HG03469 (cell line): ENCODE measurements at regions not wholly inside any gene's neighbourhood (a gene's known extent, or its start where the extent isn't known, plus 50 kb on each side); places are given as distances from the start of the nearest gene placed in this dataset.

Source experiments
- ATAC-seq: cut with Tn5 transposase; IDR thresholded peaks from one replicate; pipeline ENCODE4 v1.9.1; 2021; ENCODE audit warnings: mild to moderate bottlenecking, moderate library complexity, moderate number of reproducible peaks; ENCODE audit not compliant: unreplicated experiment

DNA sequence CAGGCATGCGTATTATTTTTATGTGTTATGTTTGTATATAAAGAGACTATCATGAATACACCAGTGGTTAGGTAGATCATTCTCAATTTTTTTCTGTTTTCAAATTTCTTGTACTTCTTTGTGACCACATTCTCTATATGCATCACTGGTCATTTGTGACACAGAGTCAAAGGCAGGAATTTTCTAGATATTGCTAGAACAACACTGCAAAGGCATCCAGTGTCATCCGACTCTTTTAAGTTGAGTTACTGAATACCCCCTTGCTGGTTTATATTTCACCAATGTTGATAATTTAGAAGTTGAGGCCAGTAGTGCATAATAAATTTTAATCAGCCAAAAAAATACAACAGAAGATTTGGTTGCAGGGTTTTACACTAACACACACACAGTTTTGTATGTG, 351.8 kb downstream of the CASP12 start:
- no peak for ATAC-seq

DNA sequence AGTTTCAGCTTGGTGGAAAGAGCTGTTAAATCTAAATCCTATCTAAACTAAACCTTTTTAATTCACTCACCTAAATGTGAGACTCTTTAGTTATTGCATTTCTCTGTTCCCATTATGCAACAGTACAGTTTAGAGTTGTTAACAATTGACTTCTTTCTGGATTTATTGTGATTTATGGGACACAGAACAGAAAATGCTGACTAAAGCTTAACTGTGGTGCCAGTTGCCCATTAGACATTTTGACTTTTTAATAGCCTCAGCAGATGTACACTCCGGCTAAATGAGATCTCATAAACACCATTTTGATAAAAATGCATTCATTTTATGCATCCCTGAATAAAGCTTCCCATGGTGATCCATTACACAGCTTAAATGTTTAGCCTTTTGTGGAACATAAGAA, 356.6 kb downstream of the CASP12 start:
- ATAC-seq, result no peak

DNA sequence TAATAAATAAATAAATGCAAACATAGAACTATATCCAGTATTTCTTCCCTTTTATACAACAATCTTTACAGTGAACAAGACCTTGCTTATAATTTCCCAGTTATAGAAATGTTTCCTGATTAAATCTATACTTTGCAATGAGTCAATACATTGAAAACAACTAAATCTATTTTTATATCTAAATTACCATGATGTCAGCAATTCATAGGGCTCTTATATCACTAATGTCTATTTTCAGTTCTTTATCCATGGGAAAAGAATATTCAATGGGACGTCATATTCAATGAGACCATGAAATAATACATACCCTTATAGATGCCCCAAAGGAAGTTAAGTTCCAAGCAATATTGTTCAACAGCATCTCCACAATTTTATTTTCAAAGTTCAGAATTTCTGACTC, 359.9 kb downstream of the CASP12 start:
- ATAC-seq, result no peak

DNA sequence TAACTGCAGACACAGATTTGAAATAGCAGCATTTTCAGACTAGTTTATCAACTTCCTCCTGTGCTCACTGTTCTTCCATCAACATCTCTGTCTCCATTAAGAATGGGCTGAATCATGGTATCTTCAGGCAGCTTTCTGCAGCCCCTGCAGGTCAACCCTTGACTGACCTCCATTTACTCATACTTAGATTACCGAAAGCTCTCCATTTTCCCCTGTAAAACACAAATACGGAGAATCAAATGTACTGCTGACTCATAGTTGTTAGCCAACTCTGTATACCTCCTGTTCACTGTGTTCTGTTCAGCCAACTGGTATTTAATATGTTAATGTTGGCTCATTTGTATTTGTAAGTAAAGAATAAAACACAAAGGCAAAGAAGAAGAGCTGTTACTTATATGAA, 364.0 kb downstream of the CASP12 start:
- ATAC-seq, result no peak

DNA sequence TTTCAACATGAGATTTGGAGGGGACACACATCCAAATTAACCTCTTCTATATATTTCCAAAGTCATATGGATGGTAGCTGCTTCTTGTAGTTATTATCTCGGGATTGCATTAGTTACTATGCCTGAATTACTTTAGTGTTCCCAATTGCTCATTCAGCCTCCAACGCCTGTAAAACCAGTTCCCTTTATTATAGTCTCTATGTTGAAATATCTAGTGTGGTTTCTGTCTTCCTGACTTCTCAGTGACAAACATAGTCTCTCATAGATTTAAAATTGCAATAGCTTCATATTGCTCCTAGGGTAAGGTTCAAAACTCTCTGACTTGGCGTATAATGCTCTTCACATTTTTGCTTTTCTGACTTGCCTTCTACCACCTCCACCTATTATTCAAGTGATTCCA, 366.4 kb downstream of the CASP12 start:
- ATAC-seq, result no peak

DNA sequence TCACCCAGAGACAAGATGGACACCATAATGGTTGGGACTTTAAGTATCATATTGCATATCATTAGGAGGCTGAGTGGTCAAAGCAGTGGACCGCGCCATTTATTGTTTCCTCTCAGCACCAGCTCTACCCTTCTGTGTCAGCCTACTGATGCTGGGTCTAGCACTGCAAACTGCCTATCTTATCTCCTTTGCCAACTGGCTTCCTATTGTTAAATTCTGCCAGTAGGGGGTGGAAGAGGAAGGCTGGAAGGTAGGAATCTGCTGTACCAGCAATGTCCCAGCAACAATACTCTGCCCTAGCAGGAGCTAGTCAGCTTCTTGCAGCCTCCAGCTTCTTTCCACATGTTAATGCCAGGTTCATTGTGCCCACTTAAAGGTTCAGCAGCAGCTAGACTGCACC, 367.1 kb upstream of the PDGFD start:
- no peak for ATAC-seq

DNA sequence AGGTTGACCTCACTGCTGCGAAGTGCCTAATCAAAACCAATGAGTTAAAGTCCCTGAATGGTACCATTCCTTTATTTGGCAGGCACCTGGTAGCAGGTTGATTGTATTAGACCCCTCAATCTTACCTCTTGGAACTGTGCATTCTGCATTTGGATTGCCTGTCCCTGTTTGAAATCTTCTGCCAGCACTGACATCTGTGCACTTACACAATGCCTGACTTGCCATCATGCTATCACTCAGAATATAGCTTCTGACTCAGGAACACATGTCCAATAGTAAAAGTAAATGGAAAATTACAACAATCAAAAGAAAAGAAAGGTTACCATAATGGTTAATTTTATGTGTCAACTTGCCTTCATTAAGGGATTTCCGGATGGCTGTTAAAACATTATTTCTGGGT, 366.0 kb upstream of the PDGFD start:
- ATAC-seq, result no peak

DNA sequence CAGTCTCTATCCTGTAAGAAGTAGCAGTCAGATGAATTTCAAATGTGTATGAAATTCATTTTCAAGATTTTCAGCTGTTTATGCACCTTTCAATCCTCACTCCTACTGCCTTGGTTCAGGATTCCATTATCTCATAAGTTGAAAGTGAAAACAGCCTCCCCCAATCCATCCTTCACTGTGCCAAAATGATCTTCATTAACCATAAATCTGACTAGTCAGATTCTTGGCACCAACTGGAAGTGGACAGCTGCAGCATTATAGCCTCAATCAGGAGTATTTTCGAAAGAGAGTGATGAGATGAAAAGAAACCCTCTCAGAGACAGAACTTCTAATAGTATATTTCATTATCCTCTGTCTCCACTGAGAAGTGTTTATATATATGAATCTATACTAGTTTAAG, 365.3 kb upstream of the PDGFD start:
- ATAC-seq, result no peak

DNA sequence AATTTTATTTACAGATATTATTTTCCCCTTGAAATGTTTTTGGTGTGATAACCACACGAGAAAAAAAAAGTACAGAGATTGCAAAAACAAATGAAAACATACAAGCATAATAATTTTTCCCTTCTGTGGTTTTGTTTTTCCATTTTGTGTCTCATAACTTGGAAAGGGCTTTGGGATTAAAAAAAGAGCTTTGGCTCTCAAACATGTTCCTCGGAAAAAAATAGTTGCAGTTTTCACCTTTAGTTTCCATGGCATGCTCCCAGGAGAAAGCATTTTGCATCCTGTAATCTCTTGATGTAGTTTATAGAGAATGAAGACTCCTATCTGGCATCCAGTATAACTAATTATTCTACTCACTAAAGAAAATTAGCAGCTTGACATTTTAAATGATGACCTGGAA, 362.1 kb upstream of the PDGFD start:
- ATAC-seq, result no peak

DNA sequence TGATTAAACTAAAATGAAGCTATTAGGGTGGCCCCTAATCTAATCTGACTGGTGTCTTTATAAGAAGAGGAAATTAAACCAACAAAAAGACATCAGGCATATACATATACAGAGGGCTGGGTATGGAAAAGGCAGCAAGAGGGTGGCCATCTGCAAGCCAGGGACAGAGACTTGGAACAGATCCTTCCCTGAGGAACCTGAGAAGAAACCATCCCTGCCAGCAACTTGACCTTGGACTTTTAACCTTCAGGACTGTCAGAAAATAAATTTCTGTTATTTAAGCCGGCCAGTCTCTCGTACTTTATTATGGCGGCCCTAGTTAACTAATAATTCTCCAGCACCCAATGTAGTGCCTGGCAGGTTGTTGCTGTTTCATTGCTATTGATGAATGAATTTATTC, 361.5 kb upstream of the PDGFD start:
- no peak for ATAC-seq

DNA sequence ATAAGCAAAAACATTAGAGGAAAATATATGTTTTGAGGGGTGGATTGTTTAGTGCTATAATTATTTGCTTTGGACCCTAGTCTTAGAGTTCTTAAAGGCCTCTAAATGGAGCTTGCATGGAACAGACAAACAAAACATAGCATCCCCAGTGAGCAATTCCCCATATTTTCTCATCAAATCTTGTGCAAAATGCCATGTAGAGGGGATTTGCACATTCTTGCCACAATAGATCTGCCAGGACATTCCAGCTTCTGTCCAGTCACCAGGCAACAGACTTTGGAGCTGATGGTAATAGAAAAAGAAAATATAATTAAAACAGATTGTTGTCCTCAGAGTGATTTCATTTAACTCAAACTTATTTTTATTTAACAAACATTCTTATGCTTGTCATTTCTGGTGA, 360.3 kb upstream of the PDGFD start:
- ATAC-seq, result no peak

DNA sequence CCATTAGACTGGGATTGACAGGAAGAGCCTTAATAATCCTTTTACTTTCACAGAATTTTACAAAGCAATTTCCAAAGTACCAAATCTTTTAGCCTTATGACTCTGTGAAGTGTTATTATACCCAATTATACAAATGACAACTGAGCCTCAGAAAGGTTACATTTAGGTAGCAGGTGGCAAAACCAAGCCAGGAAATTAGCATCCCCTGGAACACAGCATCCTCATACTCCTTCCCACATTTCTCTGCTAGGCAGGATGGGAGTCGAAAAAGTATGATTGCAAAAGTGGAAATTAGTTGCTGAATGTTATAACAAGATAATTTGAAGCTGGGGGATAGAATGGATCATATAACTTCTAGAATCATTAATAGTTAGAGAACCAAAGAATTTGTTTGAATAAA, 359.7 kb upstream of the PDGFD start:
- no peak for ATAC-seq

DNA sequence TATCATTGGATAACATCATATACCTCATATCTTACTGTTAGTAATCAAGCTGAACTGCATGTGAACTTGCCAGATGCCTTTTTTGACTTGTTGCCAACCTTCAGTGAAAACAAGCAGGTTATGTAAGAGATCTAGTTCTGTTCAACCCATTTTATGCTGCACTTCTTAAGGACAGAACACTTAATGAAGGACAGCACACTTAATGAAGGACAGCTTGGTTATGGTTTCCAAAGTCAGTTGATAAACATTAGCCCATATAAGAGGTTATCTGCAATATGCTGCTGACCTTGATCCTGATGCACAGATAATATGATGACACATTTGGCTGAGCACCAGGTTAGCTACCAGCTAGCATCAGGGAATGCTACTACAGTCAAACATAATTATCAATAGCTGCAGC, 358.7 kb upstream of the PDGFD start:
- ATAC-seq, result no peak

DNA sequence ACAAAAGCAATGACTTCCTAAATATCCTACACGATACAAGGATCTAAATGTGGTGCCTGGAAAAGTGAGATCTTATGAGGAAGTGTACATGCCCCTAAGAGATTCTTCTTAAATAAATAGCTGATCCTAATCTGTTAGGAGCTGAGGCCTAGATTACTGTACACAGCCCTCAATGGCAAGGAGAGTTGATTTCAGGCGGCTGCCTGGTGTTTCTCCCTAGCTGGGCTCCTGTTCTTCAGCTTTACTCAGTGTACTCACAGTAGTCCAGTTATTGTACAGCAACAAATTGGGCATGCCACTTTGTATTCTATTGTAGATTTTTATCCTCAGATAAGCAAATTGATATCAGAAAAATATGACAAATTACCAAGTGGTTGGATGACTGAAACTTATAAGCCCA, 358.2 kb upstream of the PDGFD start:
- ATAC-seq, result no peak

DNA sequence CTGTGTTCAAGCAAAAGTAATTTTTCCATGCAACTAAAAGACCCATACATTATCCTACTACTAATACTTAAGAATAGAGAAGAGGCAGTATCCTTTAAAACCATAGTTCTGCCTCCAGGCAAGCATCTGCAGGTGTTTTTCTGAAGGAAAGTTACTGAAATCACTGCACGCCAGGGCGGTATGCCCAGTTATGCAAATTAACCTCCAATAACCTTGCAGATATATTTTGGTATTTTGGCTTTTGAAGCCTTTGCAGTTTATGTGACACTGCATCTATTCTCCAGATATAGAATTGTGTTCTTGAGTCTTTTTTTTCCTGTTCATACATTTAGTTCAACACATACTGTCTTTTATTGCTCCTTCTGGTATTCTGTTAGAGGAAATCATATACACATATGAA, 346.2 kb upstream of the PDGFD start:
- no peak for ATAC-seq

DNA sequence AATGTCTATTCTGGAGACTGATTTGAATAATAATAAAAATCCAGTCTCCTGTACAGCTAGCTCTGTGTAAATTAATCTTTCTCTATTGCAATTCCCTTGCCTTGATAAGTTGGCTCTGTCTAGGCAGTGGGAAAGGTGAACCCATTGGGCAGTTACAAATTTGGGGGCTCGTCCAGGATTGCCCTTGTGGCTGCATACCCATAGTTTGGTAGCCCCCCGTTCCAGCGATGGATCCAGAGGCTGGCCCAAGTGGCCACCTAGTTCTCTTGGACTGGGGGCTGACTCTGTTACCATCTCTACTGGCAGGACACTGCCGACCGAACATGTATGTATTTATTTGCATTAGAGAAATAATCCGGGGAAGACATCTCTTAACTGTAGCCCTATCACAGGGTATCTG, 326.2 kb upstream of the PDGFD start:
- ATAC-seq, result no peak

DNA sequence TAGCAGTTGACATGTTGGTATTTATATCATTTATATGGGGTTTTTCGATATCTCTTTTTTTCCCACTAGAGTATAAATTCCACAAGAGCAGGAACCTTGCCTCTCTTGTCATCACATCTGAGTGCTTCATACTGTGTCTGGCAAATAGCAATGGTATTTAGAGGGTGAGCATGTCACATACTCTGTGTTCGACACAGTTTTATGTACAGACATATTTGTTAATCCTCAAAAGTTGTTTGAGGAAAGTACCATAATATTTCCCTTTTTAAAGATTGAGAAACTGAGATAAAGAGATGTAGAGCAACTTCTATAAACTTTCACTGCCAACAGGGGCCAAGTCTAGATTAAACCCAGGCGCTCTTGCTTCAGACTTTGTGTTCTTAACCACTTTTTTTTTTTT, 324.6 kb upstream of the PDGFD start:
- ATAC-seq, result no peak

DNA sequence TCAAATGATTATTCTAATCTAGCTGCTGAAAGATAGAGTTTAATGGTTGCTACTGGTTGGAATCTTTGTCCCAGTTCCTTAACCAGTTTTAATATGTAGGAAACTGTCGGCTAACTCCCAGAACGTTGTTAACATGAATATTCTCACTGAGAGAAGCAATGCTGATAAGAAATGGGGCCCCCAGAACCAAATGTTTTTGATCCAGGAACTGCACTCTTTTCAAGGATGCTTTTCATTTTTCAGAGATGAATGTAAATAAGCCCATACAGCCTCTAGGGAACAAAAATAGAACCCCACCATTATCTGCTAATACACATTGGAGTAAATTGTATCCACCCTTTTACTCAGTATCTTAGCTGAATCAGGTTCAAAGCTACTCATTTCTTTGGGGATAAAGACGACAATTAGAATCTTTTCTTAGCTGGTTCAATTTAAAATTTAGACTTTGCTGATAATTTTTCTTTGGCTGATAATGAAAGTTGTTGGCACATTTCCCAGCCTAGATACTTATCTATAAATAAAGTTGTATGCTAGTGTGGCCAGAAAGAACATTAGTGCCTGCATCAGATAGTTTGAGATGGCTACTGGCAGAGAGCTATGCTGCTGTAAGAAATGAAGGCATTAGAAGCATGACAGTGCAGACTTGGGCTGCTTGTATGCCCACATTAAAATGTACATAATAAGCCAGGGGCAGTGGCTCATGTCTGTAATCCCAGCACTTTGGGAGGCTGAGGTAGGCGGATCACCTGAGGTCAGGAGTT, 323.3 kb upstream of the PDGFD start:
- no peak for ATAC-seq

DNA sequence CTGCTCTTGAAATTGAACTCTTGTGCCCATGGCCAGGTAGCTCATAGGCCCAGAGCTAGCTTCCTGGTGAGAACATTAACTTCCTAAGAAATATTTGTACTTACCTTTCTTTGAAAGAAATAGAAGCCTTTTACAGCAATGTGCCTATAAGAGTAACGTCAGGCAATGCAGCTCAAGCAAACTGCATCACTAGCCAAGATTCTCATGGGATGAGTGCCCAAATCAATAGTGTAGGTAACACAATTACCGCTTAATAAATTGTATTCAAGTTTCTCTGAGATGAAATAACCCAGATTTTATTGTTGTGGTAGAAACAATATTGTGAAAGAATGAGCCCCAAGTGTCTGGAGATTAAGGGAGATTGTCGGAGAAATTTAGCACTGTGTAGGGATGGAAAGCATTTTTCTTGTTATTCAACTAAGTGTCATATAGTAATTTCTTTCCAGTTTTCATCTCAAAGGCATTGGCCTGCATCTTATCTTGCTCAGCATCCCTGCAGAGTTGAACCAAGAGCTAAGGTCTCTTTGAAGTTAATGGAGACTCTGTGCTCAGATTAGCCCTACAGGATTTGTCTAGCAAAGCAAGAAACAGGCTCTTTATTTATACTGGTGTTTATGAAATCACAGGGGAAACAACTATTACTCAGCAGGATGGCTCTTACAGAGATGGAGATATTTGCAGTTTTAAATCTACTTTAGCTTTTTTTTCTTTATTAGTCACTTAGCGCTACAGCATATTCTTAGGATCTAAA, 321.0 kb upstream of the PDGFD start:
- ATAC-seq, result no peak

DNA sequence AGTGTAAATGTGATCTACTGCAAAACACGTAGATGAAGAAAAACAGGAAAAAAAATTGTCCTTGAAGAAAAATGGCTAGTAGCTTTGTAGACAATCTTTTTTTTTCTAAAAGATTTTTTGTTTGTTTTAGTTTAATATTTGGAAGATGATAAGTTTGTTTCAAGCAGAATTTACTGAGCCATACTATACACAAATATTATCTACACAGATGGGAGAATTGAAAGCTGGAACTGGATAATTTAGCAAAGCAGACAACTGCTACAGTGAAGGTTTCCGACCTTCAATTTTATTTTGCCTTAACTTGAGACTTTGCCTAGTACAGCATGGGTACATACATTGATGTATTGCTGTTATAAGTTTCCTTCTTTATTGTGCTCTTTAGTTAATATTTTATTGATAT, 313.0 kb upstream of the PDGFD start:
- ATAC-seq, result no peak

DNA sequence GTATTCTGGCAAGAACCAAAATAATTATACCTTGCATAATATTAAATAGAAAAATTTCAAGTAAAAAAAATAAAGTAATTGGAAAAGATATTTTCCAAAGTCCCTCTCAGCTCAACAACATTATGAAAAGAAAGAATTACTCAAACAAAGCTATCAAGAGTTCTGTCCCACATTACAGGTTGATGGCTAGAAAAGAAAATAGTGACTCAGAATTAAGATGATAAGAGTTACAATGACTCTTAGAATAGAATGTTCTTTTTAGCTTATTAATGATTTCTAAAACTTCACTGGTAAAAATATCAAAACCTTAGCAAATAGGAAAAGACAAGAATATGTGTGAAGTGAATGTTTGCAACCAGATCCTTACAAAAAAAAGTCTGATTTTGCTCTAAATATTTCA, 312.5 kb upstream of the PDGFD start:
- no peak for ATAC-seq

DNA sequence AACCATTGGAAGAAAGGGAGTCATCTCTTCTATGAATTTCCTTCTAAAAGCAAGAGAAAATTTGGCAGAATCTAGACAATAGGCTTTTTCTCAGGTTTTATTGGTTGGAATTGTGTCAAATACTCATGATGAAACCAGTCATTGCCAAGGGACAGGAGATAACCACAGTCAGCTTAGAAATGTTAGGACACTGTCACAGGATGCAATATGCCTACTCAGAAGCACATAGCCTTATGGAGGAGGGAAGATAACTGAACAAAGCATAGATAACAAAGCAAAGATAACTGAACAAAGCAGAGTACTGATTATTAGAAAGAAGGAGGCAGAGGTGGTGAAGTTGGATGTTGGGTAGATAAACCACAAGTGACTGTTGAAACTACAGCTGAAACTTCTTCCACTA, 303.5 kb upstream of the PDGFD start:
- no peak for ATAC-seq

DNA sequence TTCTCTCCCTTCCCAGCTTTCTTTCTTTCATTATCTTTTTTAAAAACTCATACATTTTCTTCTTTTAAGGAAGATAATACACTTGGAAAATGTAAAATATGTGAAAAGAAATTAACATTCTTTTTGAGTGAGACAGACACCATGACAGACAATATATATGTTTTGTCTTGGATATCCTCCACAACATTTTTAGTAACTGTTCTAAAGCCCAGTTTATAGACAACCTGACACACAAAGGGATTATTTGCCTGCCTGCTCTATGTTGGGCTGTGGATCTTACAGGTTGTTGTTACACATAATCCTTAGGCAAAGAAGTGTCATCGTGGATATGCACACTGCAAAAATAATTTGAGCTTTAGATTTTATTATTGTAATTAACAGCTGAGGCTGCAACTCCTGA, 301.4 kb upstream of the PDGFD start:
- ATAC-seq, result no peak
